ENCODE measurements at regions not wholly inside any gene's neighbourhood (a gene's known extent, or its start where the extent isn't known, plus 50 kb on each side); places are given as distances from the start of the nearest gene placed in this dataset.

- H3K27ac Mint-ChIP-seq = no peak overlapping the region
- H3K27me3 Mint-ChIP-seq = no peaks in the 10 kb centered on the region
- H3K9me3 Mint-ChIP-seq = no peaks in the 10 kb centered on the region
- ATAC-seq = no peak
- no peak for DNase-seq
- no peaks in the 10 kb centered on the region for H3K4me1 Mint-ChIP-seq
- H3K4me3 Mint-ChIP-seq = no peak overlapping the region
- no peaks in the 10 kb centered on the region for H3K36me3 Mint-ChIP-seq (ENCODE audit: low read depth)
Observed at GRCh38 chr1:221606256-221606655, 135.6 kb downstream of the DUSP10 start.

GRCh38 chr1:221608835-221609320 is 133.0 kb downstream of the DUSP10 start:
- ATAC-seq (no peak), DNase-seq (no peak)
- H3K4me3 Mint-ChIP-seq = no peak overlapping the region
- H3K27me3 Mint-ChIP-seq = no peaks in the 10 kb centered on the region
- no peaks in the 10 kb centered on the region for H3K9me3 Mint-ChIP-seq
- H3K36me3 Mint-ChIP-seq (ENCODE audit: low read depth) = no peaks in the 10 kb centered on the region
- H3K4me1 Mint-ChIP-seq = no peaks in the 10 kb centered on the region
- no peak overlapping the region for H3K27ac Mint-ChIP-seq

GRCh38 chr1:221611656-221612046 is 130.2 kb downstream of the DUSP10 start:
- DNase-seq (no peak), ATAC-seq (no peak)
- Mint-ChIP-seq H3K9me3 (no peaks in the 10 kb centered on the region), H3K36me3 (ENCODE audit: low read depth) (no peaks in the 10 kb centered on the region), H3K27me3 (no peaks in the 10 kb centered on the region), H3K27ac (no peak overlapping the region), H3K4me3 (no peak overlapping the region), H3K4me1 (no peaks in the 10 kb centered on the region)

- no peak overlapping the region for H3K27ac Mint-ChIP-seq
- no peaks in the 10 kb centered on the region for H3K4me1 Mint-ChIP-seq
- DNase-seq = no peak
- no peak for ATAC-seq
- no peaks in the 10 kb centered on the region for H3K27me3 Mint-ChIP-seq
- no peak overlapping the region for H3K4me3 Mint-ChIP-seq
- no peaks in the 10 kb centered on the region for H3K36me3 Mint-ChIP-seq (ENCODE audit: low read depth)
- no peaks in the 10 kb centered on the region for H3K9me3 Mint-ChIP-seq
Observed at GRCh38 chr1:221612047-221612777, 129.7 kb downstream of the DUSP10 start.

- Mint-ChIP-seq H3K9me3 (peaks cover 6% of the 10 kb centered on the region), H3K27ac (no peak overlapping the region), H3K4me3 (no peak overlapping the region), H3K36me3 (ENCODE audit: low read depth) (no peaks in the 10 kb centered on the region), H3K27me3 (peaks cover 6% of the 10 kb centered on the region), H3K4me1 (no peaks in the 10 kb centered on the region)
- DNase-seq (no peak), ATAC-seq (no peak)
Observed at GRCh38 chr1:221620437-221621384, 121.2 kb downstream of the DUSP10 start.

GRCh38 chr1:221621683-221622082 is 120.2 kb downstream of the DUSP10 start:
- H3K36me3 Mint-ChIP-seq (ENCODE audit: low read depth) = no peaks in the 10 kb centered on the region
- H3K4me3 Mint-ChIP-seq = no peak overlapping the region
- peaks cover 8% of the 10 kb centered on the region for H3K27me3 Mint-ChIP-seq
- H3K27ac Mint-ChIP-seq = no peak overlapping the region
- ATAC-seq (no peak), DNase-seq (no peak)
- no peaks in the 10 kb centered on the region for H3K4me1 Mint-ChIP-seq
- H3K9me3 Mint-ChIP-seq = peaks cover 6% of the 10 kb centered on the region

- H3K4me3 Mint-ChIP-seq = no peak overlapping the region
- no peak for ATAC-seq
- no peaks in the 10 kb centered on the region for H3K36me3 Mint-ChIP-seq (ENCODE audit: low read depth)
- H3K4me1 Mint-ChIP-seq = no peaks in the 10 kb centered on the region
- peaks cover 6% of the 10 kb centered on the region for H3K9me3 Mint-ChIP-seq
- H3K27me3 Mint-ChIP-seq = peaks cover 8% of the 10 kb centered on the region
- no peak overlapping the region for H3K27ac Mint-ChIP-seq
- DNase-seq = no peak
Observed at GRCh38 chr1:221622389-221622788, 119.5 kb downstream of the DUSP10 start.

GRCh38 chr1:221625026-221625425 is 116.9 kb downstream of the DUSP10 start:
- Mint-ChIP-seq H3K36me3 (ENCODE audit: low read depth) (no peaks in the 10 kb centered on the region), H3K27ac (no peak overlapping the region), H3K9me3 (no peaks in the 10 kb centered on the region), H3K27me3 (peaks cover 8% of the 10 kb centered on the region), H3K4me1 (no peaks in the 10 kb centered on the region), H3K4me3 (no peak overlapping the region)
- DNase-seq = no peak
- no peak for ATAC-seq

- Mint-ChIP-seq H3K36me3 (ENCODE audit: low read depth) (no peaks in the 10 kb centered on the region), H3K9me3 (no peaks in the 10 kb centered on the region), H3K4me1 (no peaks in the 10 kb centered on the region), H3K4me3 (no peak overlapping the region), H3K27me3 (peaks cover 8% of the 10 kb centered on the region), H3K27ac (no peak overlapping the region)
- DNase-seq (no peak), ATAC-seq (no peak)
Observed at GRCh38 chr1:221626041-221626440, 115.8 kb downstream of the DUSP10 start.

- H3K9me3 Mint-ChIP-seq = no peaks in the 10 kb centered on the region
- ATAC-seq (no peak), DNase-seq (no peak)
- no peak overlapping the region for H3K27ac Mint-ChIP-seq
- H3K4me1 Mint-ChIP-seq = no peaks in the 10 kb centered on the region
- H3K27me3 Mint-ChIP-seq = peaks cover 5% of the 10 kb centered on the region
- no peaks in the 10 kb centered on the region for H3K36me3 Mint-ChIP-seq (ENCODE audit: low read depth)
- no peak overlapping the region for H3K4me3 Mint-ChIP-seq
Observed at GRCh38 chr1:221630236-221630635, 111.7 kb downstream of the DUSP10 start.

- ATAC-seq (no peak), DNase-seq (no peak)
- Mint-ChIP-seq H3K4me1 (no peaks in the 10 kb centered on the region), H3K4me3 (no peak overlapping the region), H3K27me3 (peaks cover 3% of the 10 kb centered on the region), H3K36me3 (ENCODE audit: low read depth) (no peaks in the 10 kb centered on the region), H3K9me3 (no peaks in the 10 kb centered on the region), H3K27ac (no peak overlapping the region)
Observed at GRCh38 chr1:221631556-221631955, 110.3 kb downstream of the DUSP10 start.

GRCh38 chr1:221632072-221632471 is 109.8 kb downstream of the DUSP10 start:
- H3K4me1 Mint-ChIP-seq = no peaks in the 10 kb centered on the region

GRCh38 chr1:221633841-221634409 is 108.0 kb downstream of the DUSP10 start:
- ATAC-seq (no peak), DNase-seq (no peak)
- Mint-ChIP-seq H3K27me3 (peaks cover 3% of the 10 kb centered on the region), H3K36me3 (ENCODE audit: low read depth) (no peaks in the 10 kb centered on the region), H3K4me3 (no peak overlapping the region), H3K9me3 (no peaks in the 10 kb centered on the region), H3K4me1 (no peaks in the 10 kb centered on the region), H3K27ac (no peak overlapping the region)

More at GRCh38 chr1:221632072-221632471, 109.8 kb downstream of the DUSP10 start:
- H3K9me3 Mint-ChIP-seq = no peaks in the 10 kb centered on the region
- DNase-seq (no peak), ATAC-seq (no peak)
- H3K27ac Mint-ChIP-seq = no peak overlapping the region
- peaks cover 3% of the 10 kb centered on the region for H3K27me3 Mint-ChIP-seq
- H3K4me3 Mint-ChIP-seq = no peak overlapping the region
- H3K36me3 Mint-ChIP-seq (ENCODE audit: low read depth) = no peaks in the 10 kb centered on the region

- Mint-ChIP-seq H3K9me3 (no peaks in the 10 kb centered on the region), H3K27me3 (peaks cover 3% of the 10 kb centered on the region), H3K27ac (no peak overlapping the region), H3K36me3 (ENCODE audit: low read depth) (no peaks in the 10 kb centered on the region), H3K4me3 (no peak overlapping the region), H3K4me1 (no peaks in the 10 kb centered on the region)
- DNase-seq (no peak), ATAC-seq (no peak)
Observed at GRCh38 chr1:221634606-221635005, 107.3 kb downstream of the DUSP10 start.

- ATAC-seq = no peak
- H3K27ac Mint-ChIP-seq = no peak overlapping the region
- H3K27me3 Mint-ChIP-seq = peaks cover 3% of the 10 kb centered on the region
- H3K9me3 Mint-ChIP-seq = no peaks in the 10 kb centered on the region
- DNase-seq = no peak
- no peaks in the 10 kb centered on the region for H3K36me3 Mint-ChIP-seq (ENCODE audit: low read depth)
- no peak overlapping the region for H3K4me3 Mint-ChIP-seq
- no peaks in the 10 kb centered on the region for H3K4me1 Mint-ChIP-seq
Observed at GRCh38 chr1:221635305-221635704, 106.6 kb downstream of the DUSP10 start.

Data from activated naive CD8-positive, alpha-beta T cell treated with anti-CD3 and anti-CD28 coated beads, Interleukin-2, amount 50 U/mL, for 24 hours (primary cell).